Stimulated activated CD4-positive, alpha-beta T cell treated with anti-CD3 and anti-CD28 coated beads, Interleukin-12 subunit alpha, Interleukin-12 subunit beta, amount 100 ng/mL, for 48 hours (primary cell): ENCODE measurements at regions not wholly inside any gene's neighbourhood (a gene's known extent, or its start where the extent isn't known, plus 50 kb on each side); places are given as distances from the start of the nearest gene placed in this dataset.

Source experiments
- DNase-seq, 3 donors: peaks; one replicate each; pipeline ENCODE4 v3.0.0-alpha.2; 2020; ENCODE audit warnings: low read depth in 2 of 3, low spot score in 1 of 3

GRCh38 chr2:129641371-129641770 is 338.1 kb upstream of the RAB6C start:
- no peak for DNase-seq

GRCh38 chr2:129642526-129643043 is 336.9 kb upstream of the RAB6C start:
- DNase-seq = no peak

DNA sequence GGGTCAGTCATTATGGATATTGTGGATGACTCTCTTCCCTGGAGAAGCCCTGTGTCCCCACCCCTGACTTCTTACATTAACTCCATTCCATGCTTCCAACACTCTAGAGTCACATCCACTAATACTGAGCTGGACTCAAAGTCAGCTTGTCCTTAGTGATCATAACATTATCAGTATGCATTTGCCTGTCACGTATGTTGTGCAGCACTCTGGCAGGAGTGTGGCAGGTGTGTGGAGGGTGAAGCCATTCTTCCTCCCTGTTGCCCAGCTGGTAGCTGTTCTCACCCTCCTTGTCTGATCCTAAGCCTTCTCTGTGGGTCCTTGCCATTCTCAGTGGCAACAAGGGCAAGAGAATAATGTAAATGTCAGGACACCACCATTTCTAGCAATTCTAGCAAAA is 334.1 kb upstream of the RAB6C start:
- no peak for DNase-seq

GRCh38 chr2:129646107-129646506 is 333.4 kb upstream of the RAB6C start:
- no peak for DNase-seq

DNA sequence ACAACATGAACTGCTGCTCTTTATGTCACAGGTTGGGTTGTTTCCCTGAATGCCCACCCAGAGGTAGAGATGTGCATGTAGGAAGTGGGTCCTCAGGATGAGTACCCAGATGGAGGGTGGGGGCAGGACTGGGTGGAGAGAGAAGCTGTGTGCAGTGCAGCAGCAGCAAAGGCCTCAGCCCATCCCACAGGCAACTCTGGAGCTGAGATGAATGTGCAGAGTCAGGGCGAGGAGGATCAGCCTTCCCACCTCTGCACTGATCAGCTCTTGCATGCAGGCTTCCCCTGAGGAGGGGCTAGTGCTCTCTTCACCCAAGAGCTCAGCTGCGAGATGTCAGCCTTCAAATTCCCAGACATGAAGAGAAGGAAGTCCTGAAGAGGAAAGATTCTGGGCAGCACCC is 326.2 kb upstream of the RAB6C start:
- DNase-seq = no peak

DNA sequence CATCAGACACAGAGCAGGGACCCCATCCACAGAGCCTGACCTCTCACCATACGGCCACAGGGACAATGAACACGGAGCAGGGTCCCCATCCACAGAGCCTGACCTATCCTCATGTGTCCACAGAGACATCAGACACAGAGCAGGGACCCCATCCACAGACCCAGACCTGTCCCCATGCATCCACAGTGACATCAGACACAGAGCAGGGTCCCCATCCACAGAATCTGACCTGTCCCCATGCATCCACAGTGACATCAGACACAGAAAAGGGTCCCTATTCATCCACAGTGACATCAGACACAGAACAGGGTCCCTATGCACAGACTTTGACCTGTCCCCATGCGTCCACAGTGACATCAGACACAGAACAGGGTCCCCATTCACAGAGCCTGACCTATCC is 325.1 kb upstream of the RAB6C start:
- DNase-seq = no peak

DNA sequence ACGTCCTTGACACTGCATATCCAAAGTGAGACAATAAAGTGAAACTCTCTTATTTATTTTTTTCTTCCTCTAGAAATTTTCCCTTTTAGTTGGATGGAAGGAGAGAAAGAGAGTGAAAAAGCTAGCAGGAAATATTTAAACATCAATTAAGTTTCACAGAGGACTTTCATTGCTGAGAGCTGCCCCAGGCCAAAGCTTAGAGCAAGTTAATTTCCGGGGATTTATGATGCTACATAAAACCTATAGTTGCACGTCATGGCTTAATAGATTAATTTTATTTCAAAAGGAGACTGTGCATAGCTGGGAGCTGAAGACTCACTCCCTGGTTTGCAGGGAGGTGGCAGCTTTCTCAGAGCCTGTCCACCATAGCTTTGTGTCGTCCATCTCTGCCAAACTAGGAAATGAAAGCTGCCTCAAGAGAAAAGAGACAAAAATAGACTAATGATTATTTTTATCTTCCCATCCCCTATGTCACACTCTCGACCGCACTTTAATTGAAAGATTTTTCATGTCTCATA is 323.3 kb upstream of the RAB6C start:
- DNase-seq = no peak

GRCh38 chr2:129658430-129658829 is 321.0 kb upstream of the RAB6C start:
- DNase-seq = no peak

GRCh38 chr2:129661935-129662334 is 317.5 kb upstream of the RAB6C start:
- DNase-seq = no peak

DNA sequence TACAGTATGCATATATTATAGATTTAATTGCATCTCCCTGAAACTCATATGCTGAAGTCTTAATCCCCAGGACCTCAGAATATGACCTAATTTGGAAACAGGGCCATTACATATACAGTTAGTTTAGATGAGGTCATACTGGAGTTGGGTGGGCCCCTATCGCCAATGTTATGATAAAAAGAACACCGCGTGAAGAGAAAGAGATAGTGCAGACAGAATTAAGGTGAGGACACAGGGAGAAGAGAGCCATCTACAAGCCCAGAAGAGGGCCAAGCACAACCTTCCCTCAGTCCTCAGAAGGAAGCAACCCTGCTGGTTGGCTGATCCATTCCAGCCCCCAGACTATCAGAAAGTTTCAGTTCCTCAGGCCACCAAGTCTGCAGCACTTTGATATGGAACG is 311.9 kb upstream of the RAB6C start:
- no peak for DNase-seq

DNA sequence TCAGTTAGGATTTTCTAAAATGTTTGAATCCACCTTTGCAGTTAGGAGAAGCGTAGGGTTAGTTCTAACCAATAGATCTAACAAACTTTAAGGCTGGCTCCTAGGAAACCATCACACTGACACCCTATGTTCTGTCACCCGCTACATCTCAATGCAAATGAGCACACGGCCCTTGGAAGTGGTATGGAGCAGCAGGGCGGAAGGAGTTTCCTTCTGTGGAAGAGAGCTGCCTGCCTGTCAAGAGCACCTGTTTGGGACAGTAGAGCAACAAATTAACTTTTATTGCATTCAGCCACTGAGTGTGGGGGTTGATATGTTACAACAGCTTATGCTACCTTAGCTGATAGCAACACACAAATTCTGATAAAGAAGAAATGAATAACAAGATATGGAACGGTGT is 306.9 kb upstream of the RAB6C start:
- DNase-seq = no peak

GRCh38 chr2:129673234-129673633 is 306.2 kb upstream of the RAB6C start:
- DNase-seq = no peak

DNA sequence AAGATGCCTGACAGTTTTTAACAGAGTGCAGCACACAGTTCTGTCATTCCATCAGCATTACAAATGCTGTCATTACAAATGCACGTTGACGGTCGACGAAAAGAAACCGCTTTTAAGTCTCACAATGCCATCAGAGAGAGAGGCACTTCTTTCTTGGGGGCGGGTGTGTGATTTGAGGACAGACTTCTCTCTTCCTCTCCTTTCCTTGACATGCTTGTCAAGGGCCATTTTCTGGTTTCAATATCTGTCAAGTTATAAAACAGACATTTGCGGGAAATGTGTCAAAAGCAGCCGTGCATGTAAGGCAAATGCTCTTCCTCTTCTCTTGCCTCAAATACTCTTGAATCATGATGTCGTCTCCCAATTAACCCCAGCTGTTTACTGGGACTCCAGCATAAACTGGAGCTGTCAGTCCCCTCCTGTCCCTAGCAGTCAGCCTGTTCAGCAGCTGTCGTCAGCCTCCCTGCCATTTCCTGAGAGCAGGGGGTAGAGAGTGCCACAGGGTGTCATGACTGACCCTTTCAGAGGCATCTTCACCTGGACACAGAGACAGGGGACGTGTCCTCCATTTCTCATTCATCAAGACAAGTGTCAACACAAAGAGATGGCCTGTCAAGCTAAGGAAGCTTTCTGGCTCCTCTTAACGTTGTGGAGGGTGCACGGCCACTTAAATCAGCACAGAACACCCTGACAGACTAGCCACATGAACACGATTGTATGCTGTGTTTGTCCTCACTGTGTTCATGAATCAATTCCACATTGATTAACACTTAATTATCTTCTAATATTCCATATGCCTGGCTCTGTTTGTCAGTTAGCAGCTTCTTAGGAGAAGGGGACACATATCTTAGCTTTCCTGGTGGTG is 305.4 kb upstream of the RAB6C start:
- no peak for DNase-seq

GRCh38 chr2:129678751-129679150 is 300.7 kb upstream of the RAB6C start:
- no peak for DNase-seq

DNA sequence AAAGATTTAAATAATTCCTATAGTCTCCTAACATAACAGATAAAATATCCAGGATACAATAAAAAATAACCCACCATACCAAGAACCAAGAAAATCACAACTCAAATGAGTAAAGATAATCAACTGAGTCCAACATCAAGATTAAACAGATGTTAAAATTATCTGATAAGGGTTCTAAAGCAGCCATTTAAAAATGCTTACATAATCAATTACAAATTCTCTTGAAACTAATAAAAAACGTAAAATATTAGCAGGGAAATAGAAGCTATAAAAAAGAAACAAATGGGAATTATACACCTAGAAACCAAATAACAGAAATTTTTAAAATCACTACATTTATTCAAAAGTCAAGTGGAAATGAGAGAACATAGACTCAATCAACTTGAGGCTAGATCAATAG is 297.7 kb upstream of the RAB6C start:
- DNase-seq = no peak

GRCh38 chr2:129689653-129690448 is 289.6 kb upstream of the RAB6C start:
- no peak for DNase-seq

- no peak for DNase-seq
Measured at GRCh38 chr2:129695496-129695895, 284.0 kb upstream of the RAB6C start.

GRCh38 chr2:129698593-129698992 is 280.9 kb upstream of the RAB6C start:
- no peak for DNase-seq

DNA sequence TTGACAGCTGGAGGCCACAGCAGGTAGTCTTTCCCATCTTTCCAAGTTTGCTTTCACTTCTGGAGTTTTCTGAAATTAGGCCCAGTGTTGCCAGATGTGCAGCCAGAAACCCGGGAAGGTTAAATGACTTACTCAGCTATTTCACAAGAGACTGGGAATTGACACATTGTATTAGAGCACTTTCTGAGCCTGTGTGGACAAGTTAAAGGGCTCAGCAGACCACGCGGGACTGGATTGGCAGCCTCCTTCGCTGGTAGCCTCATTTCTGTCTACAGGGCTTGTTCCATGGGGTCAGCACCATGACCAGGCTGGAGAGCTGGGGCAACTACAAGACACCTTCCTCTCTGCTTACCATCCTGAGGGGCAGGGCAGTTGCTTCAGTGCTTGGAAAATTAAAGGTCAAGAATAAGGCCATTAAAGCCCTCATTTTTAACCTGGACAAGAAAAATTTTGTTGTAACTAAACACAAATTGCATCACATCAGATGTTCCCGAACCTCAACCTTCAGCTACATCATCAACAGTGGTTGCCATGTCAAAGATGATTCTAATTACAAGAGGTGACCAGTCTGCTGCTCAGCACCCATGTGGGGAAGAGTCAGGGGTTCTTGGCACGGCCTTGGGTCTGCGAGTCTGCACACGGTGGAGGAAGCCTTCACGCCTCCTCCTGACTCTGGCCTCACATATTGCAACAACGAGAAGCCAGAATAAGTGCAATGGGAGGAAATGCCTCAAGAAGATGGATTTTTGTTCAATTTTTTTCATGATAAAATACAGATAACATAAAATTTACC is 279.5 kb upstream of the RAB6C start:
- DNase-seq = no peak

DNA sequence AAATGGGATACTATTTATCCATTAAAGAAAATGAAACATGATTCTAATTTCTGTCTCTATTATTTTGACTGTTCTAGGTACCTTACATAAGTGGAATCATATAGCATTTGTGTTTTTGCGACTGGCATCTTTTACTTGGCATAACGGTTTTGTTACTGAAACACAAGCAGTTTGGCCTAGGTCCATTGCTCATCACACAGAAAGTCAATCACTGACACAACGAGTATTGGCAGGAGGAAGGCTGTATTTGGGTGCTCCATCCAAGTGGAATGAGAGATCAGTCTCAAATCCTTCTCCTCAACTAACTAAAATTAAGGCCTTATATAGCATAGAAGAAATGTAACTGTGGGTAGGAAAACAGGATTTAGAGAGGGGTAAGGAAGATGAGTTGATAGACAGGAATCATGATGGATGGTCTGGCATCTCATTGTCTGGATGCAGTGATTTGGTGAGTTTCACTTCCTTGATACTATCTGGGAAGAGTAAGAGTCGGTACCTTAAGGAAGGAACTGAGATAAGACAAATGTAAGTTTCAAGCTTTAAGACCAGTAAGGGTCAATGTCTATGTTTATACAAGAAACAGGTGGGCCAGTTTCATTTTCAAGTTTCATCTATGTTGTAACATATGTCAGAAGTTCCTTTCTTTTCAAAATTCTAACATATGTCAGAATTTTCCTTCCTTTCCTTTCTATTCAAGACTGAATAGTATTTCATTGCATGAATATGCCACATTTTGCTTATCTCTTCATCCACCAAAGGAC is 276.9 kb upstream of the RAB6C start:
- DNase-seq = no peak
